ENCODE measurements at regions not wholly inside any gene's neighbourhood (a gene's known extent, or its start where the extent isn't known, plus 50 kb on each side); places are given as distances from the start of the nearest gene placed in this dataset.

GRCh38 chr6:154885214-154885613 is 109.9 kb upstream of the TIAM2 start:
- no peak for DNase-seq (ENCODE audit: low spot score)

GRCh38 chr6:154886016-154886415 is 109.1 kb upstream of the TIAM2 start:
- DNase-seq (ENCODE audit: low spot score) = no peak

- no peak for DNase-seq (ENCODE audit: low spot score)
Measured at GRCh38 chr6:154886471-154886870, 108.6 kb upstream of the TIAM2 start.

GRCh38 chr6:154887051-154887450 is 108.1 kb upstream of the TIAM2 start:
- DNase-seq (ENCODE audit: low spot score) = no peak

- DNase-seq (ENCODE audit: low spot score) = no peak
Measured at GRCh38 chr6:154888421-154889295, 106.5 kb upstream of the TIAM2 start.

- no peak for DNase-seq (ENCODE audit: low spot score)
Measured at GRCh38 chr6:154890874-154891273, 104.2 kb upstream of the TIAM2 start.

GRCh38 chr6:154891901-154892300 is 103.2 kb upstream of the TIAM2 start:
- DNase-seq (ENCODE audit: low spot score) = peak; percentile 45

- DNase-seq (ENCODE audit: low spot score) = peak; percentile 20
Measured at GRCh38 chr6:154893917-154894316, 101.2 kb upstream of the TIAM2 start.

GRCh38 chr6:154894902-154895301 is 100.2 kb upstream of the TIAM2 start:
- no peak for DNase-seq (ENCODE audit: low spot score)

GRCh38 chr6:154895841-154896240 is 99.3 kb upstream of the TIAM2 start:
- no peak for DNase-seq (ENCODE audit: low spot score)

- DNase-seq (ENCODE audit: low spot score) = no peak
Measured at GRCh38 chr6:154898821-154899220, 96.3 kb upstream of the TIAM2 start.

GRCh38 chr6:154899824-154900463 is 95.2 kb upstream of the TIAM2 start:
- DNase-seq (ENCODE audit: low spot score) = no peak

- no peak for DNase-seq (ENCODE audit: low spot score)
Measured at GRCh38 chr6:154901876-154902552, 93.1 kb upstream of the TIAM2 start.

GRCh38 chr6:154907291-154907690 is 87.8 kb upstream of the TIAM2 start:
- no peak for DNase-seq (ENCODE audit: low spot score)

GRCh38 chr6:154908723-154909122 is 86.4 kb upstream of the TIAM2 start:
- DNase-seq (ENCODE audit: low spot score) = no peak

- DNase-seq (ENCODE audit: low spot score) = no peak
Measured at GRCh38 chr6:154909311-154909710, 85.8 kb upstream of the TIAM2 start.

GRCh38 chr6:154909821-154910220 is 85.3 kb upstream of the TIAM2 start:
- DNase-seq (ENCODE audit: low spot score) = no peak

- no peak for DNase-seq (ENCODE audit: low spot score)
Measured at GRCh38 chr6:154914288-154914687, 80.8 kb upstream of the TIAM2 start.

- DNase-seq (ENCODE audit: low spot score) = no peak
Measured at GRCh38 chr6:154916857-154917256, 78.3 kb upstream of the TIAM2 start.

- DNase-seq (ENCODE audit: low spot score) = no peak
Measured at GRCh38 chr6:154917941-154918340, 77.2 kb upstream of the TIAM2 start.

- no peak for DNase-seq (ENCODE audit: low spot score)
Measured at GRCh38 chr6:154919806-154920205, 75.3 kb upstream of the TIAM2 start.

- DNase-seq (ENCODE audit: low spot score) = no peak
Measured at GRCh38 chr6:154920495-154921200, 74.5 kb upstream of the TIAM2 start.

All from A172 (cell line).